ENCODE measurements at regions not wholly inside any gene's neighbourhood (a gene's known extent, or its start where the extent isn't known, plus 50 kb on each side); places are given as distances from the start of the nearest gene placed in this dataset.

GRCh38 chr1:30418939-30419720, 304.3 kb downstream of the MATN1 start:
- Mint-ChIP-seq H3K4me3 (no peak overlapping the region), H3K4me1 (no peaks in the 10 kb centered on the region), H3K27ac (no peak overlapping the region), H3K36me3 (ENCODE audit: low read depth) (no peaks in the 10 kb centered on the region), H3K27me3 (no peaks in the 10 kb centered on the region), H3K9me3 (no peaks in the 10 kb centered on the region)
- CTCF ChIA-PET, result no interaction called here
- DNase-seq, result no peak
- POLR2A ChIA-PET, result no interaction called here

DNA sequence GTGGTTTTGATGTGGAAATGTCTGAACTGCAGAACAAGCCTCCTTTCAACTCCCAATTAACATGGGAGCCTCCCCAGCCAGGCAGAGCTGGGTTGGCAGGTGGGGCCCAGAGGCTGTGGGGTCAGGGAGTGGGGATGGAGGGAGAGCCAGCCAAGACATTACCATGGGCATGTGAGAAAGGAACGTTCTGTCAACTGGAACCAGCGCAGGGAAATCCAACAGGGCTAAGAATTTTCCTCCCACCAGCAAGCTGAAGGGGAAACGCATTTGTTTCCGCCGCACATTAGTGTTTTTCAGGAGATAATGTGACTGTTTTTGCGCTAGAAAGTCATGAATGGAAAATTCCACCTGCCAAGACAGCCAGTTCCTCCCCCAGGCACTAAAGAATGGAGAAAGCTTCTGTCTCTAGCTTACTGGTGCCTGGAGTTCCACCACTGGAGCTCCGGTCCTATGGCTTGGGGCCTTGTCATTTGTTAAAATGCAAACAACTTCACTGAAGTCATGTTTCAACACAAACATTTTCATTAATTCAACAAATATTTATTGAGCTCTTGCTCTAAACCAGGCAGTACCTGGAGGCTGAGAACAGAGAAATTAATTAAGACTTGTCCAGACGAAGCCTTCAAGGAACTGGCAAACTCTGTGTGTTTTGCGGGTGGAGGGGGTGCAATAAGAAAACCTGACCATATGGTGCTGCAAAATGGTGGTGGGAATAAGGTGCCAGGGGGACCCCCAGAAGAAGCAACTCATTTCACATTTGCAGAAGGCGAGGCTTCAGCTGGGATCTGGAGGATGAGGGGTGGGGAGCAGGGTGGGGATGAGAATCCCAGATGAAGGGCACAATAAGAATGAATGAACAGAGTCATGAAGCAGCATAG, 305.1 kb downstream of the MATN1 start:
- no peaks in the 10 kb centered on the region for H3K36me3 Mint-ChIP-seq (ENCODE audit: low read depth)
- H3K4me1 Mint-ChIP-seq, result no peaks in the 10 kb centered on the region
- CTCF ChIA-PET, result no interaction called here
- no peak for DNase-seq
- H3K9me3 Mint-ChIP-seq, result no peaks in the 10 kb centered on the region
- no peaks in the 10 kb centered on the region for H3K27me3 Mint-ChIP-seq
- H3K4me3 Mint-ChIP-seq, result no peak overlapping the region
- POLR2A ChIA-PET, result no interaction called here
- H3K27ac Mint-ChIP-seq, result no peak overlapping the region

- CTCF ChIA-PET, result no interaction called here
- H3K4me3 Mint-ChIP-seq, result no peak overlapping the region
Measured at GRCh38 chr1:30417701-30418046, 305.7 kb downstream of the MATN1 start.

GRCh38 chr1:30417001-30417700, 306.2 kb downstream of the MATN1 start:
- no peaks in the 10 kb centered on the region for H3K9me3 Mint-ChIP-seq
- no peak overlapping the region for H3K4me3 Mint-ChIP-seq
- no peak for DNase-seq
- H3K27ac Mint-ChIP-seq, result no peak overlapping the region
- no peaks in the 10 kb centered on the region for H3K4me1 Mint-ChIP-seq
- ChIA-PET CTCF (no interaction called here), POLR2A (no interaction called here)
- H3K36me3 Mint-ChIP-seq (ENCODE audit: low read depth), result no peaks in the 10 kb centered on the region
- H3K27me3 Mint-ChIP-seq, result no peaks in the 10 kb centered on the region

More at GRCh38 chr1:30417701-30418046, 305.7 kb downstream of the MATN1 start:
- no peaks in the 10 kb centered on the region for H3K27me3 Mint-ChIP-seq
- H3K9me3 Mint-ChIP-seq, result no peaks in the 10 kb centered on the region
- no peaks in the 10 kb centered on the region for H3K36me3 Mint-ChIP-seq (ENCODE audit: low read depth)
- no peak for DNase-seq
- no peaks in the 10 kb centered on the region for H3K4me1 Mint-ChIP-seq
- POLR2A ChIA-PET, result no interaction called here
- no peak overlapping the region for H3K27ac Mint-ChIP-seq

- no peak for DNase-seq
- POLR2A ChIA-PET, result no interaction called here
- no peak overlapping the region for H3K27ac Mint-ChIP-seq
Measured at GRCh38 chr1:30416221-30416820, 307.1 kb downstream of the MATN1 start.

GRCh38 chr1:30415171-30415940, 308.0 kb downstream of the MATN1 start:
- Mint-ChIP-seq H3K4me3 (no peak overlapping the region), H3K4me1 (no peaks in the 10 kb centered on the region), H3K27ac (no peak overlapping the region), H3K27me3 (no peaks in the 10 kb centered on the region), H3K9me3 (no peaks in the 10 kb centered on the region), H3K36me3 (ENCODE audit: low read depth) (no peaks in the 10 kb centered on the region)
- ChIA-PET POLR2A (no interaction called here), CTCF (no interaction called here)
- no peak for DNase-seq

More at GRCh38 chr1:30416221-30416820, 307.1 kb downstream of the MATN1 start:
- Mint-ChIP-seq H3K36me3 (ENCODE audit: low read depth) (no peaks in the 10 kb centered on the region), H3K27me3 (no peaks in the 10 kb centered on the region), H3K4me3 (no peak overlapping the region), H3K4me1 (no peaks in the 10 kb centered on the region), H3K9me3 (no peaks in the 10 kb centered on the region)
- CTCF ChIA-PET, result no interaction called here

DNA sequence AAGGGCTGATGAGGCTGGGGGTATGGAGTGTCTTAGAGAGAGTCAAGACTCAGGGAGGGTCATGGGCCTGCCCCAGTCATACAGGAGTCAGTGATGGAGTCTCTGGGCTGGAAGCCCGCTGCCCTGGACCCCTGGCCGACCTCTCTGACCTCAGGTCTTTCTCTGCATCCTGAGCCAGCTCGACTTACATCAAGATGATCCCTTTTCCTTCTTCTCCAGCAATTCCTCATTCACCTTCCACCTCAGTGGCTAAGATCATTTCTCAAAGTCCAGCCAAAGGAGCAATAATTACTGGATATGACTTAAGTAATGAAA, 308.6 kb downstream of the MATN1 start:
- Mint-ChIP-seq H3K27ac (no peak overlapping the region), H3K9me3 (no peaks in the 10 kb centered on the region), H3K36me3 (ENCODE audit: low read depth) (no peaks in the 10 kb centered on the region), H3K27me3 (no peaks in the 10 kb centered on the region), H3K4me1 (no peaks in the 10 kb centered on the region), H3K4me3 (no peak overlapping the region)
- no peak for DNase-seq
- POLR2A ChIA-PET, result no interaction called here
- CTCF ChIA-PET, result no interaction called here

DNA sequence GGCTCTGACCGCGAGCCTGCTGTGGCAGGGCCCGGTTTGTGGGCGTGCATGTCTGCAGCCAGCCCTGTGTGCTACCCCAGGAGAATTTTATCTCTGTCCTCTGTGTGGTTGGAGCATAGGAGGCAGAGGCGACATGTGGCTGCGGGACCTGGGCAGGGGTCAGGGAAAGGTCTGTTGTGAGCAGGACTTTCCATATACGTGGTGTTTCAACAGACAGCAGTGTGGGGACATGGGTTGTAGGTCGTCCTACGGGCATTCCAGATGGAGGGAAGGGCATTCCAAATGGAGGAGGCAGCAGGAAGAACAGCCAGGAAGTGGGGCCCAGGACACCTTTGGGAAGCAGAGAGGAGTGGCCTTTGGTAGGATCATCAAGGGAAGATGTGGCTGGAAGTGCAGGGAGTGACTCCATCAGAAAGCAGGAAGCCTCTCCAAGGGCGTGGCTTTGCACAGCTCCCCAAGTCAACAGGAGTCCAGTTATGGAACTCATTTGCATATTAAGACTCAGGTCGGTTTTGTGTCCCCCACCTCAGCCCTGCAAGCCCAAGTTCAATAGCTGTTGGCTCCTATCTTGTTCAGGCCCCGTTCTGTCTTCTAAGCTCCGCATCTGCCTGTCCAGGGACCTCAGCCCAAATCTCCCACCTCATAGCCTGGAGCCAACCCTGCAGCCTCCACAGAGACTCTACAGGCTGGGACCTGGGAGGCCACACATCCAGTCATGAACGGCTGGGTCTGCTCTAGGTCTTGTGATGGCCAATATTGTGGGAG, 309.1 kb downstream of the MATN1 start:
- CTCF ChIA-PET, result no interaction called here

GRCh38 chr1:30413606-30414005, 309.8 kb downstream of the MATN1 start:
- DNase-seq, result no peak
- H3K36me3 Mint-ChIP-seq (ENCODE audit: low read depth), result no peaks in the 10 kb centered on the region
- CTCF ChIA-PET, result no interaction called here
- POLR2A ChIA-PET, result no interaction called here
- no peaks in the 10 kb centered on the region for H3K4me1 Mint-ChIP-seq
- no peak overlapping the region for H3K27ac Mint-ChIP-seq
- no peaks in the 10 kb centered on the region for H3K9me3 Mint-ChIP-seq
- no peaks in the 10 kb centered on the region for H3K27me3 Mint-ChIP-seq
- H3K4me3 Mint-ChIP-seq, result no peak overlapping the region

More for the DNA sequence above, 309.1 kb downstream of the MATN1 start:
- Mint-ChIP-seq H3K4me3 (no peak overlapping the region), H3K27ac (no peak overlapping the region), H3K27me3 (no peaks in the 10 kb centered on the region), H3K36me3 (ENCODE audit: low read depth) (no peaks in the 10 kb centered on the region), H3K9me3 (no peaks in the 10 kb centered on the region), H3K4me1 (no peaks in the 10 kb centered on the region)
- no peak for DNase-seq
- POLR2A ChIA-PET, result no interaction called here

DNA sequence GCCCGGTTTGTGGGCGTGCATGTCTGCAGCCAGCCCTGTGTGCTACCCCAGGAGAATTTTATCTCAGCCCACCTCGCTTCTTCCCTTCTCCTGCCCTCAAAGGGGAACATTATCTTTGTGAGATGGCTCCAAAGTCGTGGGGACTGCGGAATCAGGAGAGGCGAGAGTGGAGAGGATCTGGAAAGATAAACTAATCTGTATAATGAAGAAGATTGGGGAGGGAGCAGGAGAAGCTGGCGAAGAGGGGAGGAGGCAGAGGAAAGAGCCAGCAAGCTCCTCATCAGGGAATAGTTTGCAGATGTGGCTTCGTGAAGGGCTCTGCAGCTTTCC, 310.3 kb downstream of the MATN1 start:
- Mint-ChIP-seq H3K36me3 (ENCODE audit: low read depth) (no peaks in the 10 kb centered on the region), H3K27me3 (no peaks in the 10 kb centered on the region), H3K4me1 (no peaks in the 10 kb centered on the region), H3K4me3 (no peak overlapping the region), H3K9me3 (no peaks in the 10 kb centered on the region), H3K27ac (no peak overlapping the region)
- POLR2A ChIA-PET, result no interaction called here
- CTCF ChIA-PET, result no interaction called here
- no peak for DNase-seq

GRCh38 chr1:30412241-30413110, 310.9 kb downstream of the MATN1 start:
- no peak for DNase-seq

More at GRCh38 chr1:30412241-30413110, 310.9 kb downstream of the MATN1 start:
- no peaks in the 10 kb centered on the region for H3K9me3 Mint-ChIP-seq
- no peak overlapping the region for H3K4me3 Mint-ChIP-seq
- H3K36me3 Mint-ChIP-seq (ENCODE audit: low read depth), result no peaks in the 10 kb centered on the region
- no peaks in the 10 kb centered on the region for H3K27me3 Mint-ChIP-seq
- no peak overlapping the region for H3K27ac Mint-ChIP-seq
- ChIA-PET CTCF (no interaction called here), POLR2A (no interaction called here)
- H3K4me1 Mint-ChIP-seq, result no peaks in the 10 kb centered on the region
